SK-N-SH (cell line): ENCODE measurements at regions not wholly inside any gene's neighbourhood (a gene's known extent, or its start where the extent isn't known, plus 50 kb on each side); places are given as distances from the start of the nearest gene placed in this dataset.

ENCODE experiments used
- CTCF ChIA-PET: fragments of 300-600, 350-600 bp; formaldehyde crosslinking; extraction: SDS; loops from one replicate; lab custom pipeline; 2021; lab: Yijun Ruan, JAX
- POLR2A ChIA-PET: fragments of 350-600 bp; sonication (Branson Sonifier 250); formaldehyde crosslinking; extraction: SDS; loops from one replicate; lab custom pipeline; 2020; ENCODE audit warnings: antibody characterized with exemption, inconsistent platforms; lab: Yijun Ruan, JAX
- DNase-seq: peaks from one replicate; pipeline ENCODE4 v3.0.0; 2012
- H2AFZ ChIP-seq: fragments of 200-600 bp; sonication (generic); 2 replicates; pipeline ENCODE4 v1.8.1; 2016; ENCODE audit warnings: antibody characterized with exemption, mild to moderate bottlenecking, low read depth
- H3F3A ChIP-seq: fragments of 200-600 bp; sonication (generic); replicated peaks from 2 replicates; pipeline ENCODE3; 2016; ENCODE audit warnings: antibody characterized with exemption, mild to moderate bottlenecking; ENCODE audit not compliant: insufficient read depth
- H3K27ac ChIP-seq, 2 experiments: fragments of 200-500 bp in 1 of 2; fragments of 200-600 bp in 1 of 2; sonication (Bioruptor generic) in 1 of 2; sonication (generic), shearing (Covaris generic) in 1 of 2; 2 replicates each; pipeline versions ENCODE4 v1.5.1 to v1.6.1; 2014 to 2016; ENCODE audit warnings: low read depth in 2 of 2, inconsistent platforms in 1 of 2, low read length in 1 of 2, mild to moderate bottlenecking in 1 of 2, mixed read lengths in 1 of 2
- H3K27me3 ChIP-seq: fragments of 200-600 bp; sonication (generic), shearing (Covaris generic); 2 replicates; pipeline ENCODE4 v1.6.1; 2016; ENCODE audit warnings: mixed run types; ENCODE audit not compliant: insufficient read depth
- H3K36me3 ChIP-seq, 2 experiments: fragments of 200-500 bp in 1 of 2; fragments of 200-600 bp in 1 of 2; sonication (Bioruptor generic) in 1 of 2; sonication (generic) in 1 of 2; replicated peaks in 1 of 2; 2 replicates each; pipeline versions ENCODE3 to v1.5.1; 2014 to 2016; ENCODE audit warnings: low read length in 1 of 2, mild to moderate bottlenecking in 1 of 2; ENCODE audit not compliant: insufficient read depth in 2 of 2, control insufficient read depth in 1 of 2
- H3K4me1 ChIP-seq, 2 experiments: fragments of 200-500 bp in 1 of 2; fragments of 200-600 bp in 1 of 2; sonication (Bioruptor generic) in 1 of 2; sonication (generic), shearing (Covaris generic) in 1 of 2; 2 replicates each; pipeline versions ENCODE4 v1.5.1 to v1.6.1; 2014 to 2016; ENCODE audit warnings: low read depth in 1 of 2, low read length in 1 of 2, mixed run types in 1 of 2; ENCODE audit not compliant: insufficient read depth in 2 of 2, control insufficient read depth in 1 of 2
- H3K4me2 ChIP-seq: fragments of 200-600 bp; sonication (generic), shearing (Covaris generic); 2 replicates; pipeline ENCODE4 v1.6.1; 2017; ENCODE audit warnings: mixed run types
- H3K4me3 ChIP-seq, 2 experiments: fragments of 200-500 bp in 1 of 2; fragments of 200-600 bp in 1 of 2; sonication (Bioruptor generic) in 1 of 2; sonication (generic), shearing (Covaris generic) in 1 of 2; 2 replicates each; pipeline versions ENCODE4 v1.5.1 to v1.8.1; 2014 to 2016; ENCODE audit warnings: low read depth in 2 of 2, inconsistent platforms in 1 of 2, low read length in 1 of 2, mild to moderate bottlenecking in 1 of 2, mixed read lengths in 1 of 2, moderate library complexity in 1 of 2
- H3K79me2 ChIP-seq: fragments of 200-600 bp; sonication (generic); 2 replicates; pipeline ENCODE4 v1.8.1; 2017; ENCODE audit warnings: mild to moderate bottlenecking; ENCODE audit not compliant: insufficient read depth
- H3K9ac ChIP-seq: fragments of 200-600 bp; sonication (generic); 2 replicates; pipeline ENCODE4 v1.6.1; 2017; ENCODE audit warnings: mixed run types
- H3K9me2 ChIP-seq: fragments of 200-600 bp; sonication (generic); 2 replicates; pipeline ENCODE4 v1.6.1; 2017; ENCODE audit warnings: mixed run types
- H3K9me3 ChIP-seq: fragments of 200-600 bp; sonication (generic); 2 replicates; pipeline ENCODE4 v1.6.1; 2017; ENCODE audit warnings: mixed run types, mild to moderate bottlenecking, moderate library complexity
- H4K20me1 ChIP-seq: fragments of 200-600 bp; sonication (generic); 2 replicates; pipeline ENCODE4 v1.6.1; 2017; ENCODE audit warnings: mild to moderate bottlenecking, mixed run types; ENCODE audit not compliant: insufficient read depth
- CHD2 ChIP-seq: fragments of 150-350 bp; IDR thresholded peaks from 2 replicates; pipeline ENCODE4 v1.6.1; 2018; ENCODE audit warnings: low read length; ENCODE audit not compliant: partially characterized antibody
- ELF1 ChIP-seq: IDR thresholded peaks from 2 replicates; pipeline ENCODE4 v1.4.0; 2012
- EP300 ChIP-seq, 2 experiments: IDR thresholded peaks; 2 replicates each; pipeline versions ENCODE4 v1.4.0 to v1.6.1; 2012; ENCODE audit warnings: borderline replicate concordance in 1 of 2, low read depth in 1 of 2, low read length in 1 of 2
- GABPA ChIP-seq: IDR thresholded peaks from 2 replicates; pipeline ENCODE4 v1.4.0; 2012; ENCODE audit warnings: low read depth, mild to moderate bottlenecking
- IRF3 ChIP-seq: fragments of 150-350 bp; IDR thresholded peaks from 2 replicates; pipeline ENCODE4 v1.6.1; 2016; ENCODE audit warnings: mild to moderate bottlenecking, low read depth, low read length
- MAX ChIP-seq: IDR thresholded peaks from 2 replicates; pipeline ENCODE4 v1.4.0; 2012; ENCODE audit warnings: low read depth
- MXI1 ChIP-seq: IDR thresholded peaks from 2 replicates; pipeline ENCODE4 v1.6.1; 2012; ENCODE audit warnings: mild to moderate bottlenecking, low read depth, low read length, improper control_type of control experiment
- NFIC ChIP-seq: IDR thresholded peaks from 2 replicates; pipeline ENCODE4 v1.4.0; 2012; ENCODE audit warnings: borderline replicate concordance
- NRF1 ChIP-seq: IDR thresholded peaks from 2 replicates; pipeline ENCODE4 v1.6.1; 2012; ENCODE audit warnings: low read depth, mild to moderate bottlenecking, low read length
- RAD21 ChIP-seq: IDR thresholded peaks from 2 replicates; pipeline ENCODE4 v1.6.1; 2012; ENCODE audit warnings: mild to moderate bottlenecking, low read length
- RCOR1 ChIP-seq: fragments of 150-350 bp; IDR thresholded peaks from 2 replicates; pipeline ENCODE4 v1.6.1; 2017; ENCODE audit warnings: antibody characterized with exemption, low read length
- REST ChIP-seq: IDR thresholded peaks from 2 replicates; pipeline ENCODE4 v1.6.1; 2012; ENCODE audit warnings: mild to moderate bottlenecking, low read depth, low read length, moderate library complexity
- RXRA ChIP-seq: IDR thresholded peaks from 2 replicates; pipeline ENCODE4 v1.4.0; 2012; ENCODE audit warnings: low read depth, mild to moderate bottlenecking, borderline replicate concordance
- SMC3 ChIP-seq: IDR thresholded peaks from 2 replicates; pipeline ENCODE4 v1.6.1; 2012; ENCODE audit warnings: low read depth, low read length, improper control_type of control experiment
- TAF1 ChIP-seq: IDR thresholded peaks from 2 replicates; pipeline ENCODE4 v1.6.1; 2012; ENCODE audit warnings: low read depth, mild to moderate bottlenecking, low read length, moderate library complexity, borderline replicate concordance
- USF1 ChIP-seq: IDR thresholded peaks from 2 replicates; pipeline ENCODE4 v1.4.0; 2012; ENCODE audit warnings: low read depth, borderline replicate concordance
- USF2 ChIP-seq: fragments of 150-350 bp; IDR thresholded peaks from 2 replicates; pipeline ENCODE4 v1.6.1; 2017; ENCODE audit warnings: antibody characterized with exemption, low read length, low read depth, borderline replicate concordance
- YY1 ChIP-seq: IDR thresholded peaks from 2 replicates; pipeline ENCODE4 v1.4.0; 2012; ENCODE audit warnings: low read depth, mild to moderate bottlenecking
- ZBTB33 ChIP-seq: IDR thresholded peaks from 2 replicates; pipeline ENCODE4 v1.4.0; 2012; ENCODE audit warnings: low read depth, borderline replicate concordance
- WGBS: methylation state at CpG from one replicate; pipeline ENCODE4 v1.1.6; 2017; ENCODE audit warnings: low lambda C conversion rate; 5-methylcytosine and 5-hydroxymethylcytosine counted together

- POLR2A ChIA-PET: no interaction called here
- H3K4me2 ChIP-seq: no peak overlapping the region
- H3K9ac ChIP-seq: no peak overlapping the region
- H3F3A ChIP-seq: no peaks in the 10 kb centered on the region
- no peaks in the 10 kb centered on the region for H3K9me2 ChIP-seq
- H3K27ac ChIP-seq: no peak overlapping the region
- no peak overlapping the region for H3K4me3 ChIP-seq
- no peaks in the 10 kb centered on the region for H3K27me3 ChIP-seq
- peaks cover 0 to 2% of the 10 kb centered on the region in 2 experiments; a peak in 1 of 4 replicates for H3K4me1 ChIP-seq
- H4K20me1 ChIP-seq: no peaks in the 10 kb centered on the region
- H3K9me3 ChIP-seq: no peaks in the 10 kb centered on the region
- no peak for DNase-seq
- TF ChIP-seq SMC3 (no peak), RXRA (no peak), USF1 (no peak), ELF1 (no peak), NFIC (no peak), CHD2 (no peak), MAX (no peak), YY1 (no peak), MXI1 (no peak), ZBTB33 (no peak)
- CTCF ChIA-PET: no interaction called here
- no peaks in the 10 kb centered on the region for H3K79me2 ChIP-seq
- no peaks in the 10 kb centered on the region for H3K36me3 ChIP-seq
- WGBS: 88% methylated on average over 1 of the region's 1 CpG
- H2AFZ ChIP-seq: no peak overlapping the region
These were observed 574.9 kb upstream of the CAMK1G start for GRCh38 chr1:209008586-209008985.

- no peak overlapping the region for H3K4me3 ChIP-seq
- H3K4me2 ChIP-seq: no peak overlapping the region
- H3K9me3 ChIP-seq: no peaks in the 10 kb centered on the region
- no peaks in the 10 kb centered on the region for H3K9me2 ChIP-seq
- no peaks in the 10 kb centered on the region for H3F3A ChIP-seq
- WGBS: 81% methylated on average over 6 of the region's 6 CpGs
- no peaks in the 10 kb centered on the region for H3K36me3 ChIP-seq
- ChIA-PET POLR2A (no interaction called here), CTCF (interaction anchor here (0.6 to 1.4 kb wide), 2 partner anchors 13 to 281 kb away, joined by 4 to 6 read pairs; no protein-coding TSS in a partner anchor)
- H4K20me1 ChIP-seq: no peaks in the 10 kb centered on the region
- no peak overlapping the region for H2AFZ ChIP-seq
- H3K79me2 ChIP-seq: no peaks in the 10 kb centered on the region
- DNase-seq: no peak
- H3K9ac ChIP-seq: no peak overlapping the region
- peaks cover 0 to 2% of the 10 kb centered on the region in 2 experiments; a peak in 1 of 4 replicates for H3K4me1 ChIP-seq
- H3K27ac ChIP-seq: no peak overlapping the region
- H3K27me3 ChIP-seq: no peaks in the 10 kb centered on the region
- no peak for TF ChIP-seq REST
- no peak for TF ChIP-seq SMC3
- no peak for TF ChIP-seq GABPA
- TF ChIP-seq IRF3: no peak
- TF ChIP-seq RCOR1: no peak
- no peak for TF ChIP-seq MXI1
- TF ChIP-seq NRF1: no peak
- no peak for TF ChIP-seq RAD21
- no peak for TF ChIP-seq USF2
- no peak for TF ChIP-seq TAF1
- no peak for TF ChIP-seq EP300 (IDR thresholded peaks at IDR 0.05; ENCODE audit: borderline replicate concordance in 1 of 2, low read depth in 1 of 2, low read length in 1 of 2)
These were observed 572.9 kb upstream of the CAMK1G start for GRCh38 chr1:209010475-209011230.
